ENCODE measurements at regions not wholly inside any gene's neighbourhood (a gene's known extent, or its start where the extent isn't known, plus 50 kb on each side); places are given as distances from the start of the nearest gene placed in this dataset.

DNA sequence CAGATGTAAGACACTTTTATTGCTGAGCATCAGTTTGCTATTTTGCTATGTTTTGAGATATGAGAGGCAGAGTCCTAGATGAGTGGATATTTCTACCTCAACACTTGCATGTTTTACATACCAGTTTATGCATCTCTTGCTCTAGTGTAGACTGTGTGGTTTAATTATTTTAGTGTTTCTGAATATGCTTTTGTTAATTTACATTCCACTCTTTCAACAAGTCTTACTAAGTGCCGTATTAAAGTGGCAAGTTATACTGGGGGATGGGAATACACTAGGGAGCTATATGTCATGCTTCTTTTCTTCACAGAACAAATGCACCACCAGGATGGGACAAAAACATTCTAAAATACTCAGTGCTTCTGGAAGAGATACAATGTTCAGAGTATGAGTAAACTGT is 507.7 kb upstream of the PRMT6 start:
- Histone ChIP-seq H3K4me1 (ENCODE audit: control insufficient read depth in 4 of 4, insufficient read depth in 4 of 4, low read length in 3 of 4) (no peaks in the 10 kb centered on the region), H3K4me3 (ENCODE audit: low read depth in 1 of 3, low read length in 3 of 3) (no peak overlapping the region), H3K9ac (ENCODE audit: low read depth in 1 of 2, low read length in 2 of 2) (no peak overlapping the region), H3K27ac (ENCODE audit: low read depth in 1 of 2, low read length in 2 of 2) (no peak overlapping the region), H3K27me3 (ENCODE audit: control insufficient read depth in 4 of 4, insufficient read depth in 4 of 4, low read length in 3 of 4) (no peaks in the 10 kb centered on the region), H3K9me3 (ENCODE audit: control insufficient read depth in 4 of 4, low read length in 3 of 4) (peaks cover 0 to 3% (median 0%) of the 10 kb centered on the region in 4 donors), H3K36me3 (ENCODE audit: control insufficient read depth in 4 of 4, insufficient read depth in 3 of 4, low read depth in 1 of 4, low read length in 3 of 4) (no peaks in the 10 kb centered on the region)
- no peak for TF ChIP-seq GABPA (IDR thresholded peaks at IDR 0.05 in 1 of 2, conservative IDR thresholded peaks at IDR 0.05 in 1 of 2)
- TF ChIP-seq, protein P1, sequence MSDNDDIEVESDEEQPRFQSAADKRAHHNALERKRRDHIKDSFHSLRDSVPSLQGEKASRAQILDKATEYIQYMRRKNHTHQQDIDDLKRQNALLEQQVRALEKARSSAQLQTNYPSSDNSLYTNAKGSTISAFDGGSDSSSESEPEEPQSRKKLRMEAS (IDR thresholded peaks at IDR 0.05): no peak
- TF ChIP-seq HNF4G (IDR thresholded peaks at IDR 0.05): no peak
- TF ChIP-seq SP1 (IDR thresholded peaks at IDR 0.05): no peak
- no peak for TF ChIP-seq RAD21 (IDR thresholded peaks at IDR 0.05)
- no peak for TF ChIP-seq ATF3 (IDR thresholded peaks at IDR 0.05)
- TF ChIP-seq NR2F2 (IDR thresholded peaks at IDR 0.05): no peak
- no peak for TF ChIP-seq JUND (IDR thresholded peaks at IDR 0.05)
- TF ChIP-seq ZBTB33 (IDR thresholded peaks at IDR 0.05): no peak
- TF ChIP-seq FOXA1 (IDR thresholded peaks at IDR 0.05): no peak
- no peak for TF ChIP-seq EGR1 (IDR thresholded peaks at IDR 0.05; ENCODE audit: low read depth in 2 of 2)
- TF ChIP-seq, protein P2, sequence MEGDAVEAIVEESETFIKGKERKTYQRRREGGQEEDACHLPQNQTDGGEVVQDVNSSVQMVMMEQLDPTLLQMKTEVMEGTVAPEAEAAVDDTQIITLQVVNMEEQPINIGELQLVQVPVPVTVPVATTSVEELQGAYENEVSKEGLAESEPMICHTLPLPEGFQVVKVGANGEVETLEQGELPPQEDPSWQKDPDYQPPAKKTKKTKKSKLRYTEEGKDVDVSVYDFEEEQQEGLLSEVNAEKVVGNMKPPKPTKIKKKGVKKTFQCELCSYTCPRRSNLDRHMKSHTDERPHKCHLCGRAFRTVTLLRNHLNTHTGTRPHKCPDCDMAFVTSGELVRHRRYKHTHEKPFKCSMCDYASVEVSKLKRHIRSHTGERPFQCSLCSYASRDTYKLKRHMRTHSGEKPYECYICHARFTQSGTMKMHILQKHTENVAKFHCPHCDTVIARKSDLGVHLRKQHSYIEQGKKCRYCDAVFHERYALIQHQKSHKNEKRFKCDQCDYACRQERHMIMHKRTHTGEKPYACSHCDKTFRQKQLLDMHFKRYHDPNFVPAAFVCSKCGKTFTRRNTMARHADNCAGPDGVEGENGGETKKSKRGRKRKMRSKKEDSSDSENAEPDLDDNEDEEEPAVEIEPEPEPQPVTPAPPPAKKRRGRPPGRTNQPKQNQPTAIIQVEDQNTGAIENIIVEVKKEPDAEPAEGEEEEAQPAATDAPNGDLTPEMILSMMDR (IDR thresholded peaks at IDR 0.05; ENCODE audit: low read depth, low read length, missing input control): no peak
- TF ChIP-seq, protein P3, sequence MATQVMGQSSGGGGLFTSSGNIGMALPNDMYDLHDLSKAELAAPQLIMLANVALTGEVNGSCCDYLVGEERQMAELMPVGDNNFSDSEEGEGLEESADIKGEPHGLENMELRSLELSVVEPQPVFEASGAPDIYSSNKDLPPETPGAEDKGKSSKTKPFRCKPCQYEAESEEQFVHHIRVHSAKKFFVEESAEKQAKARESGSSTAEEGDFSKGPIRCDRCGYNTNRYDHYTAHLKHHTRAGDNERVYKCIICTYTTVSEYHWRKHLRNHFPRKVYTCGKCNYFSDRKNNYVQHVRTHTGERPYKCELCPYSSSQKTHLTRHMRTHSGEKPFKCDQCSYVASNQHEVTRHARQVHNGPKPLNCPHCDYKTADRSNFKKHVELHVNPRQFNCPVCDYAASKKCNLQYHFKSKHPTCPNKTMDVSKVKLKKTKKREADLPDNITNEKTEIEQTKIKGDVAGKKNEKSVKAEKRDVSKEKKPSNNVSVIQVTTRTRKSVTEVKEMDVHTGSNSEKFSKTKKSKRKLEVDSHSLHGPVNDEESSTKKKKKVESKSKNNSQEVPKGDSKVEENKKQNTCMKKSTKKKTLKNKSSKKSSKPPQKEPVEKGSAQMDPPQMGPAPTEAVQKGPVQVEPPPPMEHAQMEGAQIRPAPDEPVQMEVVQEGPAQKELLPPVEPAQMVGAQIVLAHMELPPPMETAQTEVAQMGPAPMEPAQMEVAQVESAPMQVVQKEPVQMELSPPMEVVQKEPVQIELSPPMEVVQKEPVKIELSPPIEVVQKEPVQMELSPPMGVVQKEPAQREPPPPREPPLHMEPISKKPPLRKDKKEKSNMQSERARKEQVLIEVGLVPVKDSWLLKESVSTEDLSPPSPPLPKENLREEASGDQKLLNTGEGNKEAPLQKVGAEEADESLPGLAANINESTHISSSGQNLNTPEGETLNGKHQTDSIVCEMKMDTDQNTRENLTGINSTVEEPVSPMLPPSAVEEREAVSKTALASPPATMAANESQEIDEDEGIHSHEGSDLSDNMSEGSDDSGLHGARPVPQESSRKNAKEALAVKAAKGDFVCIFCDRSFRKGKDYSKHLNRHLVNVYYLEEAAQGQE (IDR thresholded peaks at IDR 0.05): no peak
- TF ChIP-seq TAF1 (conservative IDR thresholded peaks at IDR 0.05): no peak
- no peak for TF ChIP-seq FOXA2 (IDR thresholded peaks at IDR 0.05)
- no peak for TF ChIP-seq HNF4A (conservative IDR thresholded peaks at IDR 0.05)
- TF ChIP-seq YY1 (IDR thresholded peaks at IDR 0.05): no peak
- no peak for DNase-seq (ENCODE audit: low spot score)
- 87% methylated on average over 1 of the region's 1 CpG for WGBS

- Histone ChIP-seq H3K36me3 (ENCODE audit: control insufficient read depth in 4 of 4, insufficient read depth in 3 of 4, low read depth in 1 of 4, low read length in 3 of 4) (no peaks in the 10 kb centered on the region), H3K9ac (ENCODE audit: low read depth in 1 of 2, low read length in 2 of 2) (no peak overlapping the region), H3K4me3 (ENCODE audit: low read depth in 1 of 3, low read length in 3 of 3) (no peak overlapping the region), H3K9me3 (ENCODE audit: control insufficient read depth in 4 of 4, low read length in 3 of 4) (peaks cover 0 to 3% (median 0%) of the 10 kb centered on the region in 4 donors), H3K27ac (ENCODE audit: low read depth in 1 of 2, low read length in 2 of 2) (no peak overlapping the region), H3K4me1 (ENCODE audit: control insufficient read depth in 4 of 4, insufficient read depth in 4 of 4, low read length in 3 of 4) (no peaks in the 10 kb centered on the region), H3K27me3 (ENCODE audit: control insufficient read depth in 4 of 4, insufficient read depth in 4 of 4, low read length in 3 of 4) (no peaks in the 10 kb centered on the region)
- TF ChIP-seq TAF1 (conservative IDR thresholded peaks at IDR 0.05): no peak
- no peak for TF ChIP-seq SP1 (IDR thresholded peaks at IDR 0.05)
- TF ChIP-seq HNF4G (IDR thresholded peaks at IDR 0.05): no peak
- no peak for TF ChIP-seq RXRA (IDR thresholded peaks at IDR 0.05)
- TF ChIP-seq ZBTB33 (IDR thresholded peaks at IDR 0.05): no peak
- TF ChIP-seq JUND (IDR thresholded peaks at IDR 0.05): no peak
- no peak for TF ChIP-seq GABPA (IDR thresholded peaks at IDR 0.05 in 1 of 2, conservative IDR thresholded peaks at IDR 0.05 in 1 of 2)
- no peak for TF ChIP-seq NR2F2 (IDR thresholded peaks at IDR 0.05)
- no peak for TF ChIP-seq YY1 (IDR thresholded peaks at IDR 0.05)
- TF ChIP-seq, protein P2 (IDR thresholded peaks at IDR 0.05; ENCODE audit: low read depth, low read length, missing input control): no peak
- TF ChIP-seq FOXA2 (IDR thresholded peaks at IDR 0.05): no peak
- no peak for DNase-seq (ENCODE audit: low spot score)
These were observed 502.2 kb upstream of the PRMT6 start for GRCh38 chr1:106554294-106554693.

Data from liver (tissue), 8 donors.